VCaP (cell line): ENCODE measurements at regions not wholly inside any gene's neighbourhood (a gene's known extent, or its start where the extent isn't known, plus 50 kb on each side); places are given as distances from the start of the nearest gene placed in this dataset.

Source experiments
- H3K27ac ChIP-seq: fragments of 450-650 bp; 2 replicates; pipeline ENCODE4 v1.5.1; 2017
- CTCF ChIP-seq: fragments of 450-650 bp; conservative IDR thresholded peaks from 2 replicates; pipeline ENCODE4 v1.5.1; 2017; ENCODE audit warnings: mild to moderate bottlenecking, moderate library complexity

- no peak for TF ChIP-seq CTCF
- H3K27ac ChIP-seq = no peak overlapping the region
Observed at GRCh38 chr12:9389796-9390195, 181.6 kb upstream of the PZP start.

GRCh38 chr12:9388379-9388778, 180.2 kb upstream of the PZP start:
- H3K27ac ChIP-seq = no peak overlapping the region
- TF ChIP-seq CTCF = no peak

- no peak for TF ChIP-seq CTCF
- no peak overlapping the region for H3K27ac ChIP-seq
Observed at GRCh38 chr12:9387450-9387849, 179.3 kb upstream of the PZP start.

- TF ChIP-seq CTCF = no peak
- H3K27ac ChIP-seq = no peak overlapping the region
Observed at GRCh38 chr12:9383585-9383984, 175.4 kb upstream of the PZP start.

GRCh38 chr12:9381619-9382018, 173.4 kb upstream of the PZP start:
- TF ChIP-seq CTCF = no peak
- no peak overlapping the region for H3K27ac ChIP-seq

GRCh38 chr12:9380650-9381049, 172.5 kb upstream of the PZP start:
- H3K27ac ChIP-seq = no peak overlapping the region
- TF ChIP-seq CTCF = no peak

GRCh38 chr12:9379023-9379742, 171.0 kb upstream of the PZP start:
- TF ChIP-seq CTCF = no peak
- no peak overlapping the region for H3K27ac ChIP-seq
